Neural progenitor cell (in vitro differentiated cells): ENCODE measurements at regions not wholly inside any gene's neighbourhood (a gene's known extent, or its start where the extent isn't known, plus 50 kb on each side); places are given as distances from the start of the nearest gene placed in this dataset.

Experiments used
- DNase-seq: peaks from one replicate; pipeline ENCODE4 v3.0.0-alpha.2; 2016; ENCODE audit warnings: low spot score
- H2AFZ ChIP-seq: fragments of 200-600 bp; sonication (generic); replicated peaks from 2 replicates; pipeline ENCODE4 v1.6.1; 2016; ENCODE audit warnings: antibody characterized with exemption
- H3F3A ChIP-seq: fragments of 200-600 bp; sonication (generic); 2 replicates; pipeline ENCODE4 v1.6.1; 2016; ENCODE audit warnings: antibody characterized with exemption, low read depth
- H3K27ac ChIP-seq: fragments of 200-600 bp; sonication (generic); 2 replicates; pipeline ENCODE4 v1.5.1; 2016; ENCODE audit warnings: mild to moderate bottlenecking
- H3K27me3 ChIP-seq: fragments of 200-600 bp; sonication (generic); 2 replicates; pipeline ENCODE4 v1.6.1; 2016; ENCODE audit warnings: mild to moderate bottlenecking, moderate library complexity
- H3K36me3 ChIP-seq: fragments of 200-600 bp; sonication (generic); 2 replicates; pipeline ENCODE4 v1.5.1; 2016
- H3K4me1 ChIP-seq: fragments of 200-600 bp; sonication (generic); 2 replicates; pipeline ENCODE4 v1.6.1; 2016; ENCODE audit warnings: mixed run types
- H3K4me2 ChIP-seq: fragments of 200-600 bp; sonication (generic); 2 replicates; pipeline ENCODE4 v1.6.1; 2016
- H3K4me3 ChIP-seq: fragments of 200-600 bp; sonication (generic); 2 replicates; pipeline ENCODE4 v1.5.1; 2016
- H3K79me2 ChIP-seq: fragments of 200-600 bp; sonication (generic); 2 replicates; pipeline ENCODE4 v1.6.1; 2016; ENCODE audit warnings: low read depth
- H3K9ac ChIP-seq: fragments of 200-600 bp; sonication (generic); 2 replicates; pipeline ENCODE4 v1.6.1; 2016
- H3K9me3 ChIP-seq: fragments of 200-600 bp; sonication (generic); 2 replicates; pipeline ENCODE4 v1.5.1; 2016; ENCODE audit warnings: low read depth
- H4K20me1 ChIP-seq: fragments of 200-600 bp; sonication (generic); 2 replicates; pipeline ENCODE4 v1.6.1; 2016; ENCODE audit warnings: low read depth
- H3K27ac Mint-ChIP-seq: 3 replicates; pipeline ENCODE4 v1.8.0; 2021; ENCODE audit warnings: mixed read lengths
- H3K27me3 Mint-ChIP-seq: 2 replicates; pipeline ENCODE4 v1.8.0; 2022; ENCODE audit warnings: low read depth, mild to moderate bottlenecking, inconsistent platforms, moderate library complexity, mixed read lengths; ENCODE audit not compliant: insufficient read depth
- H3K36me3 Mint-ChIP-seq: 3 replicates; pipeline ENCODE4 v1.8.0; 2021; ENCODE audit warnings: mixed read lengths
- H3K4me1 Mint-ChIP-seq: 3 replicates; pipeline ENCODE4 v1.8.0; 2021; ENCODE audit warnings: mixed read lengths
- H3K4me3 Mint-ChIP-seq: 3 replicates; pipeline ENCODE4 v1.8.0; 2021; ENCODE audit warnings: mild to moderate bottlenecking, moderate library complexity, mixed read lengths
- H3K9me3 Mint-ChIP-seq: 3 replicates; pipeline ENCODE4 v1.8.0; 2020; ENCODE audit warnings: mixed read lengths
- CTCF ChIP-seq: fragments of 200-600 bp; sonication (generic); IDR thresholded peaks from 2 replicates; pipeline ENCODE4 v1.5.1; 2017; ENCODE audit warnings: antibody characterized with exemption, mild to moderate bottlenecking
- EZH2 ChIP-seq: fragments of 200-600 bp; sonication (generic); IDR thresholded peaks from 2 replicates; pipeline ENCODE4 v1.6.1; 2017; ENCODE audit warnings: antibody characterized with exemption, mild to moderate bottlenecking, moderate library complexity
- EZH2phosphoT487 ChIP-seq: fragments of 200-600 bp; sonication (generic); IDR thresholded peaks from 2 replicates; pipeline ENCODE4 v1.6.1; 2017; ENCODE audit warnings: antibody characterized with exemption

GRCh38 chr20:1776681-1777475, 118.3 kb upstream of the SIRPA start:
- peak overlapping the region; percentile 78 for H2AFZ ChIP-seq

GRCh38 chr20:1775117-1775516, 117.5 kb upstream of the SIRPG start:
- no peak overlapping the region for H2AFZ ChIP-seq
- H3K9me3 ChIP-seq, result no peaks in the 10 kb centered on the region
- H3K4me2 ChIP-seq, result no peak overlapping the region
- no peak for DNase-seq
- H3K4me3 ChIP-seq, result no peak overlapping the region
- H3K27me3 ChIP-seq, result peaks cover 25% of the 10 kb centered on the region
- no peak overlapping the region for H3K27ac Mint-ChIP-seq
- peaks cover 14% of the 10 kb centered on the region for H3K4me1 Mint-ChIP-seq
- H4K20me1 ChIP-seq, result no peaks in the 10 kb centered on the region
- H3K9me3 Mint-ChIP-seq, result no peaks in the 10 kb centered on the region
- H3K9ac ChIP-seq, result no peak overlapping the region
- TF ChIP-seq EZH2 (no peak), CTCF (no peak)
- H3K27ac ChIP-seq, result no peak overlapping the region
- H3K4me1 ChIP-seq, result peaks cover 7% of the 10 kb centered on the region
- H3K36me3 Mint-ChIP-seq, result peaks cover 2% of the 10 kb centered on the region
- H3K36me3 ChIP-seq, result no peaks in the 10 kb centered on the region
- H3F3A ChIP-seq, result peaks cover 8% of the 10 kb centered on the region
- H3K4me3 Mint-ChIP-seq, result peak overlapping the region; percentile 98
- H3K79me2 ChIP-seq, result peaks cover 16% of the 10 kb centered on the region
- H3K27me3 Mint-ChIP-seq, result peaks cover 6% of the 10 kb centered on the region

More at GRCh38 chr20:1776681-1777475, 118.3 kb upstream of the SIRPA start:
- peak; percentile 93 for DNase-seq
- H3K9me3 ChIP-seq, result no peaks in the 10 kb centered on the region
- H3K36me3 ChIP-seq, result no peaks in the 10 kb centered on the region
- peak overlapping the region; percentile 89 for H3K9ac ChIP-seq
- H3F3A ChIP-seq, result peaks cover 8% of the 10 kb centered on the region
- Mint-ChIP-seq H3K27ac (peak overlapping the region; percentile 64), H3K4me1 (peaks cover 14% of the 10 kb centered on the region), H3K4me3 (peak overlapping the region; percentile 98), H3K9me3 (no peaks in the 10 kb centered on the region), H3K36me3 (peaks cover 2% of the 10 kb centered on the region), H3K27me3 (peaks cover 10% of the 10 kb centered on the region)
- peaks cover 27% of the 10 kb centered on the region for H3K27me3 ChIP-seq
- H3K4me3 ChIP-seq, result peak overlapping the region; percentile 79
- no peaks in the 10 kb centered on the region for H4K20me1 ChIP-seq
- peaks cover 7% of the 10 kb centered on the region for H3K4me1 ChIP-seq
- H3K4me2 ChIP-seq, result peak overlapping the region; percentile 86
- H3K27ac ChIP-seq, result no peak overlapping the region
- peaks cover 16% of the 10 kb centered on the region for H3K79me2 ChIP-seq
- peak; percentile 47 for TF ChIP-seq EZH2
- TF ChIP-seq EZH2phosphoT487, result no peak
- peak; percentile 86 for TF ChIP-seq CTCF

- peaks cover 5% of the 10 kb centered on the region for H3K27me3 Mint-ChIP-seq
- H3K4me3 ChIP-seq, result no peak overlapping the region
- no peak for DNase-seq
- H3K4me3 Mint-ChIP-seq, result no peak overlapping the region
- H3K27me3 ChIP-seq, result peaks cover 19% of the 10 kb centered on the region
- H3K9me3 Mint-ChIP-seq, result no peaks in the 10 kb centered on the region
- no peak overlapping the region for H3K4me2 ChIP-seq
- no peak overlapping the region for H3K27ac Mint-ChIP-seq
- peaks cover 8% of the 10 kb centered on the region for H3F3A ChIP-seq
- H3K4me1 ChIP-seq, result peaks cover 7% of the 10 kb centered on the region
- no peak overlapping the region for H3K9ac ChIP-seq
- H4K20me1 ChIP-seq, result no peaks in the 10 kb centered on the region
- H2AFZ ChIP-seq, result no peak overlapping the region
- H3K4me1 Mint-ChIP-seq, result peaks cover 14% of the 10 kb centered on the region
- H3K27ac ChIP-seq, result no peak overlapping the region
- H3K79me2 ChIP-seq, result peaks cover 16% of the 10 kb centered on the region
- peaks cover 2% of the 10 kb centered on the region for H3K36me3 Mint-ChIP-seq
- TF ChIP-seq EZH2phosphoT487, result no peak
- TF ChIP-seq EZH2, result no peak
- TF ChIP-seq CTCF, result no peak
- no peaks in the 10 kb centered on the region for H3K36me3 ChIP-seq
- H3K9me3 ChIP-seq, result no peaks in the 10 kb centered on the region
These were observed 116.9 kb upstream of the SIRPG start for GRCh38 chr20:1774479-1774878.
